ENCODE measurements at regions not wholly inside any gene's neighbourhood (a gene's known extent, or its start where the extent isn't known, plus 50 kb on each side); places are given as distances from the start of the nearest gene placed in this dataset.

DNA sequence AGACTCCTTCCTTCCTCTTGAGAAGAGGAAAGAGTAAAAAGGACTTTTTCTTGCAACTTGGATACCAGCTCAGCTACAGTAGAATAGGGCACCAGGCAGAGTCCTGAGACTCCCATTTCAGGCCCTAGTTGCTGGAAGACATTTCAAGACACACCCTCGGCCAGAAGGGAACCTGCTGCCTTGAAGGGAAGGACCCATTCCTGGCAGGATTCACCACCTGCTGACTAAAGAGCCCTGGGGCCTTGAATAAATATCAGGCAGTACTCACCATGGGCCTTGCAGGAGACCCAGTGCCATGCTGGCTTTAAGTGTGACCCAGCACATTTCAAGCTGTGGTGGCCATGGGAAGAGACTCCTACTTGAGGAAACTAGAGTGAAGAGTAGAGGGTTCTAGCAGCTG is 317.6 kb downstream of the DKK2 start:
- no peak overlapping the region for H3K4me3 ChIP-seq (replicated peaks in 1 of 3; ENCODE audit: insufficient read depth in 1 of 3, low read depth in 1 of 3, low read length in 3 of 3)
- no peaks in the 10 kb centered on the region for H3K4me1 ChIP-seq (ENCODE audit: control insufficient read depth, extremely low read depth, insufficient read depth, low read length)
- H3K4me2 ChIP-seq (ENCODE audit: insufficient read depth, low read length), result no peak overlapping the region
- ChIA-PET POLR2A (no interaction called here), CTCF (no interaction called here)
- H3K27me3 ChIP-seq (ENCODE audit: control insufficient read depth in 2 of 2, insufficient read depth in 2 of 2, low read length in 2 of 2), result no peaks in the 10 kb centered on the region
- no peak for DNase-seq (ENCODE audit: low read depth, low spot score)
- TF ChIP-seq CTCF (IDR thresholded peaks at IDR 0.05; ENCODE audit: extremely low read depth in 1 of 2, insufficient read depth in 1 of 2, low read depth in 1 of 2, low read length in 2 of 2), result no peak
- no peak for TF ChIP-seq EZH2 (IDR thresholded peaks at IDR 0.05; ENCODE audit: borderline replicate concordance, low read depth, low read length, severe bottlenecking)
- no peaks in the 10 kb centered on the region for H3K9me1 ChIP-seq (replicated peaks; ENCODE audit: control insufficient read depth, extremely low read depth, insufficient read depth, low read length)
- no TSS peak for BruUV-seq (replicated peaks)
- dilution Hi-C loops (cut with MboI; ENCODE audit: extremely low pct_ligation_motif_present, low sequenced_read_pairs) (no loop called here), intact Hi-C loops (cut with micrococcal nuclease) (no loop called here)
- H3K9me3 ChIP-seq (replicated peaks; ENCODE audit: control insufficient read depth, insufficient read depth, low read length), result no peaks in the 10 kb centered on the region
- no peaks in the 10 kb centered on the region for H4K20me1 ChIP-seq (replicated peaks; ENCODE audit: control insufficient read depth, extremely low read depth, insufficient read depth, low read length)
- no peaks in the 10 kb centered on the region for H3K36me3 ChIP-seq (ENCODE audit: control insufficient read depth in 2 of 2, extremely low read depth in 1 of 2, insufficient read depth in 2 of 2, low read length in 2 of 2)
- no peak overlapping the region for H3K9ac ChIP-seq (replicated peaks; ENCODE audit: extremely low read depth, insufficient read depth, low read length)
- no peak for FAIRE-seq
- H3K79me2 ChIP-seq (ENCODE audit: control insufficient read depth, insufficient read depth, low read length), result no peaks in the 10 kb centered on the region
- no peak overlapping the region for H2AFZ ChIP-seq (ENCODE audit: low read depth, low read length)
- H3K27ac ChIP-seq (ENCODE audit: insufficient read depth, low read depth, low read length), result no peak overlapping the region

GRCh38 chr4:106717091-106717490 is 319.0 kb downstream of the DKK2 start:
- Histone ChIP-seq H3K4me2 (ENCODE audit: insufficient read depth, low read length) (no peak overlapping the region), H3K79me2 (ENCODE audit: control insufficient read depth, insufficient read depth, low read length) (no peaks in the 10 kb centered on the region), H3K27me3 (ENCODE audit: control insufficient read depth in 2 of 2, insufficient read depth in 2 of 2, low read length in 2 of 2) (no peaks in the 10 kb centered on the region), H3K9ac (replicated peaks; ENCODE audit: extremely low read depth, insufficient read depth, low read length) (no peak overlapping the region), H3K9me3 (replicated peaks; ENCODE audit: control insufficient read depth, insufficient read depth, low read length) (no peaks in the 10 kb centered on the region), H3K4me3 (replicated peaks in 1 of 3; ENCODE audit: insufficient read depth in 1 of 3, low read depth in 1 of 3, low read length in 3 of 3) (no peak overlapping the region), H3K27ac (ENCODE audit: insufficient read depth, low read depth, low read length) (no peak overlapping the region), H3K36me3 (ENCODE audit: control insufficient read depth in 2 of 2, extremely low read depth in 1 of 2, insufficient read depth in 2 of 2, low read length in 2 of 2) (no peaks in the 10 kb centered on the region), H2AFZ (ENCODE audit: low read depth, low read length) (no peak overlapping the region), H4K20me1 (replicated peaks; ENCODE audit: control insufficient read depth, extremely low read depth, insufficient read depth, low read length) (no peaks in the 10 kb centered on the region), H3K4me1 (ENCODE audit: control insufficient read depth, extremely low read depth, insufficient read depth, low read length) (no peaks in the 10 kb centered on the region), H3K9me1 (replicated peaks; ENCODE audit: control insufficient read depth, extremely low read depth, insufficient read depth, low read length) (no peaks in the 10 kb centered on the region)
- ChIA-PET POLR2A (no interaction called here), CTCF (no interaction called here)
- FAIRE-seq, result no peak
- no TSS peak for BruUV-seq (replicated peaks)
- TF ChIP-seq POLR2AphosphoS5 (IDR thresholded peaks at IDR 0.05; ENCODE audit: insufficient read depth, low read depth, low read length) (no peak), MYC (IDR thresholded peaks at IDR 0.05; ENCODE audit: low read depth, low read length) (no peak), POLR2A (IDR thresholded peaks at IDR 0.05; ENCODE audit: low read depth, low read length) (no peak), CTCF (IDR thresholded peaks at IDR 0.05; ENCODE audit: extremely low read depth in 1 of 2, insufficient read depth in 1 of 2, low read depth in 1 of 2, low read length in 2 of 2) (no peak), EZH2 (IDR thresholded peaks at IDR 0.05; ENCODE audit: borderline replicate concordance, low read depth, low read length, severe bottlenecking) (no peak), FOS (IDR thresholded peaks at IDR 0.05; ENCODE audit: borderline replicate concordance, insufficient read depth, low read length) (no peak), JUN (IDR thresholded peaks at IDR 0.05; ENCODE audit: borderline replicate concordance, insufficient read depth, insufficient read length, low read depth) (no peak), GATA2 (IDR thresholded peaks at IDR 0.05; ENCODE audit: insufficient read depth, insufficient read length, low read depth, low read length) (no peak)
- TF ChIP-seq, protein P1, sequence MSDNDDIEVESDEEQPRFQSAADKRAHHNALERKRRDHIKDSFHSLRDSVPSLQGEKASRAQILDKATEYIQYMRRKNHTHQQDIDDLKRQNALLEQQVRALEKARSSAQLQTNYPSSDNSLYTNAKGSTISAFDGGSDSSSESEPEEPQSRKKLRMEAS (IDR thresholded peaks at IDR 0.05; ENCODE audit: insufficient read depth, insufficient read length), result no peak
- dilution Hi-C loops (cut with MboI; ENCODE audit: extremely low pct_ligation_motif_present, low sequenced_read_pairs) (no loop called here), intact Hi-C loops (cut with micrococcal nuclease) (no loop called here)
- no peak for DNase-seq (ENCODE audit: low read depth, low spot score)

Measured in endothelial cell of umbilical vein (primary cell).